ES-I3 (cell line): ENCODE measurements at regions not wholly inside any gene's neighbourhood (a gene's known extent, or its start where the extent isn't known, plus 50 kb on each side); places are given as distances from the start of the nearest gene placed in this dataset.

ENCODE experiments used
- H3K36me3 ChIP-seq: 2 replicates; pipeline ENCODE4 v1.6.1; 2013; ENCODE audit warnings: mild to moderate bottlenecking, low read length, control low read depth, moderate library complexity; ENCODE audit not compliant: insufficient read depth
- H3K4me1 ChIP-seq: 2 replicates; pipeline ENCODE4 v1.6.1; 2013; ENCODE audit warnings: mild to moderate bottlenecking, control low read depth, low read length; ENCODE audit not compliant: insufficient read depth
- H3K9ac ChIP-seq: 2 replicates; pipeline ENCODE4 v1.6.1; 2013; ENCODE audit warnings: low read depth, mild to moderate bottlenecking, low read length, moderate library complexity
- H3K9me3 ChIP-seq: 2 replicates; pipeline ENCODE4 v1.6.1; 2013; ENCODE audit warnings: mild to moderate bottlenecking, low read length, moderate library complexity; ENCODE audit not compliant: control insufficient read depth, insufficient read depth

- Histone ChIP-seq H3K9me3 (no peaks in the 10 kb centered on the region), H3K36me3 (no peaks in the 10 kb centered on the region), H3K9ac (no peak overlapping the region), H3K4me1 (no peaks in the 10 kb centered on the region)
Observed at GRCh38 chr20:39491711-39492110, 529.6 kb downstream of the DHX35 start.

DNA sequence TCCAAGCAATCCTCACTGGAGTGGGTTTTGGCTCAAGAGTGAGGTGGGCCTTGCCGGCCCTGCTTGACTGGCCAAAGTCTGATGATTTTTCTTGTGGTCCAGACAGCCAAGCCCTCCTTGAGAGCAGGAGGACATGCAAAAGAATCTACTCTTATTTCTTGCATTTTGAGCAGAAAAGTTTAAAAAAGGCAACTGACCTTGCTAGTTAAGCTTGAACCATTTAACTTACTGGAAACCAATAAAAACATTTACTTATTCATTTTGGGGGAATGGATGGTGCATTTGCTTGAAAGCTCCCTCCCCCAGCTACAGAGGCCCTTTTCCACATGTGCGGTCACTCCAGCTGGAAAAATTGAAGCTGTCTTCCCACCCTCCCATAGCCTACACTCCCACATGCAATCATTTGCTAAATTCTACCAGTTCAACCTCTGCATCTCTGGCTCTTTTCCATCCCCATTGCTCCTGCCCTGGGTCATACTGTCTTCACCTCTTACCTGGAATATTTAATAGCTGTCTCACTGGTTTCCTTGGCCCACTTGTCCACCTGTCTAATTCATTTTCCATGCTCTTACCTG lies 527.9 kb downstream of the DHX35 start:
- H3K36me3 ChIP-seq = no peaks in the 10 kb centered on the region
- H3K9ac ChIP-seq = no peak overlapping the region
- H3K4me1 ChIP-seq = no peaks in the 10 kb centered on the region
- no peaks in the 10 kb centered on the region for H3K9me3 ChIP-seq

DNA sequence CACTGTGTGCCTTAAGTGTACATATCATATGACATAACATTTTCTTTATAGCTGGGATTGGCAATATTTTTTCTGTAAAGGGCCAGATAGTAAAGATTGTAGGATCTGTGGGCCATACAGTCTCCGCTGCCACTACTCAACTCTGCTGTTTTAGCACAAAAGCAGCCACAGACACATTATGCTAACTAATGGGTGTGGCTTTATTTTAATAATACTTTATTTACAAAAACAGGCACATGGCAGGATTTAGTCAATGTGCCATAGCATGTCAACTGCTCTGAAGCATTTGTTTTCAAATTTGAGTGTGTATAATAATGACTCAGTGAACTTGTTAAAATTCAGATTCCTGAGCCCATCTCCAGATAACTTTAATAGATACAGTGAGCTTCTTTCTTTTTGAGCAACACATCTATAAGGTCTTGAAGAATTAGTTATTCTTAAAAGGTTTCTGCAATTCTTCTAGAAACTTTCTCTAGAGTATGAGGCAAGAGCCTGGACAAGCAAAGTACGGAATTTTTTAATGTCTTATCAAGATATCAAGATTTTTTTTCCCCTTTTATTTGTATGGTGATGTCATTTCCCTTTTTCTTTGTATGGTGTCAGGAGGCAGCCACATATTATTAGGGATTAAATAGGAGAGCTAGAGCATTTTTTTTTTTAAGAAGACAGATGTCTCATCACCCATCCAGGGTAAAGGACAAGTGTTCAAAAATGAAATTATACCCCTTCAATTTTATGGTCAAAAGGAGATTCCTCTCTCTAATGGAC lies 518.3 kb downstream of the DHX35 start:
- H3K9ac ChIP-seq = no peak overlapping the region
- H3K4me1 ChIP-seq = no peaks in the 10 kb centered on the region
- H3K9me3 ChIP-seq = no peaks in the 10 kb centered on the region
- no peaks in the 10 kb centered on the region for H3K36me3 ChIP-seq

DNA sequence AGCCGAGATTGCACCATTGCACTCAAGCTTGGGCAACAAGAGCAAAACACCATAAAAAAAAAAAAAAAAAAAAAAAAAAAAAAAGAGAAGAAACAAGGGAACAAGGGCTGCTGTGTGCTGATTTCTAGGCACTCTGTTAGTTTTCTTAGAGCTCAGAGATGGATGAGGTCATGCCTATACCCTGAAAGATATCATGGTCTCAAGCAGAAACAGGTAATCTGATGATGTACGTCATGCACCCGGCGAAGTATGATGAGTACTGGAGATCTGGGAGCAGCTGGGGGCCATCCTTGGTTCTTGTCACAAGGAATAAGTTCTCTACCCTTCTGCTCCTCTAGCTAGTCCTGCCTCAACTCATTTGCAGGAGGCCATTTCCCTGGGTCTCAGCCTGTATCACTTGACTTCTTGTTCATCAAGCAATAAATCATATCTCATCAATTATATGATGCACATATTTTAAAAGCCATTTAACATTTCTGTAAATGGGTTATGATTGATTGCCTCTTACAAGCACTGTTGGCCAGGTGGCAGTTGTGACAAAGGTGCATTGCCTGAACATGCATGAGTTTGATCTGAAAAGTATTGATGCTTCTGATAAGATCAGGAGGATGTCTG lies 517.2 kb downstream of the DHX35 start:
- Histone ChIP-seq H3K36me3 (no peaks in the 10 kb centered on the region), H3K9me3 (no peaks in the 10 kb centered on the region), H3K9ac (no peak overlapping the region), H3K4me1 (no peaks in the 10 kb centered on the region)

DNA sequence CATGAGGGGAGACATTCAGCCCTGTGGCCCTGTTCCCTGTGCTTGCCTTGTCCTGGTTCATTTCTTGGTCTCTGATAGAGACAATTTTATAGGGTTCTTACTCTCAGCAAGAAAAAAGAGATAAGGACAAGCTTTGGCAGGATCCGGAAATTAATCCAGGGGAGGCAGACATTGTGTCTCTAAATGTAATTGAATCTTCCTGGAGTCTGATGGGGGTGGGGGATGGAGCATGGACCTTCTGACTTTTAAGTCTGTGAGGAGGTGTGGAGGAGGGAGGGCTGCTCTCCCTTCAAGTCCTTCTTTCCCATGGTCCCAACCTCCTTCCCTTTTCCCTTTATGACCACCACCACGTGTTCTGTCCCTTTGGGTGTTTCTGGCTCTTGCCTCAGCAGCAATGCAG lies 512.7 kb downstream of the DHX35 start:
- Histone ChIP-seq H3K9me3 (no peaks in the 10 kb centered on the region), H3K36me3 (no peaks in the 10 kb centered on the region), H3K4me1 (no peaks in the 10 kb centered on the region), H3K9ac (no peak overlapping the region)

- Histone ChIP-seq H3K4me1 (no peaks in the 10 kb centered on the region), H3K9me3 (no peaks in the 10 kb centered on the region), H3K36me3 (no peaks in the 10 kb centered on the region), H3K9ac (no peak overlapping the region)
Observed at GRCh38 chr20:39473536-39473935, 511.4 kb downstream of the DHX35 start.

- Histone ChIP-seq H3K4me1 (no peaks in the 10 kb centered on the region), H3K9me3 (no peaks in the 10 kb centered on the region; the same call in 1 of the 2 replicates), H3K9ac (no peak overlapping the region), H3K36me3 (no peaks in the 10 kb centered on the region)
Observed at GRCh38 chr20:39468703-39469102, 506.6 kb downstream of the DHX35 start.

- Histone ChIP-seq H3K9me3 (no peaks in the 10 kb centered on the region; the same call in 1 of the 2 replicates), H3K9ac (no peak overlapping the region), H3K36me3 (no peaks in the 10 kb centered on the region), H3K4me1 (no peaks in the 10 kb centered on the region)
Observed at GRCh38 chr20:39464238-39464637, 502.1 kb downstream of the DHX35 start.

DNA sequence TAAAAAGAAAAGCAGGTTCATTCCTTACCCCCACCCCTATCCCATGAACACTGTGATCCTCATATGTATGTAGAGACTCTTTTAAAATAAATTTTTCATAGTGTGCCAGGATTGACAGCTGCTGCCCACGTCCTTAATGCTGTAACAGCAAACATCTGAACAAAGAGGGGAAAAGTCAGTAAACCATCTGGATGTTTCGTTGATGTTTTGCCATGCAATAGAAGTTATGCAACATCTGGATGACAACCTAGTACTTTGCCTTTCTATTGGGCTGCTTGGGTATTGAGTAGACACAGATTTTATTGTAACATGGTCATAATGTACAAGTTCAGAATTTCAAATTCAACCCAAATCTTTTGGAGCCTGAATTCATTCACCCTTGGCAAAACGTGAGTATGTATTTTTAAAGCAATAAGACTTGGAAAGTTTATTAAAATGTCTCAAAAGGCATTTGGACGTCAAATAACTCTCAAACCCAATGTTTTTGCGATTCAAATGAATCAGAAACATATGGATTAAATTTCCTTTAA lies 500.3 kb downstream of the DHX35 start:
- Histone ChIP-seq H3K4me1 (no peaks in the 10 kb centered on the region), H3K9me3 (no peaks in the 10 kb centered on the region; the same call in 1 of the 2 replicates), H3K9ac (no peak overlapping the region), H3K36me3 (no peaks in the 10 kb centered on the region)

- Histone ChIP-seq H3K9ac (no peak overlapping the region), H3K9me3 (no peaks in the 10 kb centered on the region), H3K4me1 (no peaks in the 10 kb centered on the region), H3K36me3 (no peaks in the 10 kb centered on the region)
Observed at GRCh38 chr20:39458452-39458851, 496.3 kb downstream of the DHX35 start.

DNA sequence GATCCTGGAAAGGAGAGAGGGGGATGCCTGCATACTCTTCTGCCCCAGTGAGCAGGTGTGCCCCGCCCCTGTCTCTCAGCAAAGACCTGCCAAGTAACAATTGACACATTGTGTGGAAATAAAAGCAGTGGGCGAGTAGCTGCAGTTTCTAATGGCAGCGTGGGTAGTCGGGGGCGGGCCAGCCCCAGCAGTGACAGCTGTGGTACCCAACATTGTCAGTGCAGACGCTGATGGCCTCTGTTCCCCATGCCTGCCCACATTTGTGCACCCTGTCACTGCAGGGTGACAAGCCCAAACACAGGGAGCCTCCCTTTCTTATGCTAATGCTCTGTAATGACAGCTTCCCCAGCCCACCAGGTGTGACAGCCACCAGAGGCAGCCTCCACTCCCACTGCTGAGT lies 491.7 kb downstream of the DHX35 start:
- no peaks in the 10 kb centered on the region for H3K36me3 ChIP-seq
- no peaks in the 10 kb centered on the region for H3K4me1 ChIP-seq
- H3K9me3 ChIP-seq = no peaks in the 10 kb centered on the region
- H3K9ac ChIP-seq = no peak overlapping the region

GRCh38 chr20:39452583-39453340 lies 490.6 kb downstream of the DHX35 start:
- Histone ChIP-seq H3K36me3 (no peaks in the 10 kb centered on the region), H3K4me1 (no peaks in the 10 kb centered on the region), H3K9ac (no peak overlapping the region), H3K9me3 (no peaks in the 10 kb centered on the region)

GRCh38 chr20:39451386-39451785 lies 489.2 kb downstream of the DHX35 start:
- no peaks in the 10 kb centered on the region for H3K9me3 ChIP-seq
- H3K9ac ChIP-seq = no peak overlapping the region
- H3K36me3 ChIP-seq = no peaks in the 10 kb centered on the region
- no peaks in the 10 kb centered on the region for H3K4me1 ChIP-seq

- no peak overlapping the region for H3K9ac ChIP-seq
- no peaks in the 10 kb centered on the region for H3K4me1 ChIP-seq
- no peaks in the 10 kb centered on the region for H3K36me3 ChIP-seq
- no peaks in the 10 kb centered on the region for H3K9me3 ChIP-seq
Observed at GRCh38 chr20:39446397-39446796, 484.3 kb downstream of the DHX35 start.
